Right ventricle myocardium superior (tissue), 1 donor: ENCODE measurements at regions not wholly inside any gene's neighbourhood (a gene's known extent, or its start where the extent isn't known, plus 50 kb on each side); places are given as distances from the start of the nearest gene placed in this dataset.
"Not testable (repeated sequence)": the region's sequence is repeated elsewhere in the genome, so short reads cannot be mapped to it uniquely, and the experiment has no call there.

ENCODE experiments used
- ATAC-seq: fragments of 200-7000 bp; cut with Tn5 transposase; one replicate; pipeline ENCODE4 v1.9.1; 2020; ENCODE audit warnings: mild to moderate bottlenecking; ENCODE audit not compliant: poor library complexity
- DNase-seq: peaks from one replicate; pipeline ENCODE4 v3.0.0-alpha.2; 2020
- intact Hi-C: fragments of 100-400 bp; cut with DNase I; formaldehyde crosslinking; loops from one replicate; pipeline ENCODE4 v1.11.2; 2022
- donor health status: DM: no; HTN: yes; CAD: no; lungs with severe emphysema.

DNA sequence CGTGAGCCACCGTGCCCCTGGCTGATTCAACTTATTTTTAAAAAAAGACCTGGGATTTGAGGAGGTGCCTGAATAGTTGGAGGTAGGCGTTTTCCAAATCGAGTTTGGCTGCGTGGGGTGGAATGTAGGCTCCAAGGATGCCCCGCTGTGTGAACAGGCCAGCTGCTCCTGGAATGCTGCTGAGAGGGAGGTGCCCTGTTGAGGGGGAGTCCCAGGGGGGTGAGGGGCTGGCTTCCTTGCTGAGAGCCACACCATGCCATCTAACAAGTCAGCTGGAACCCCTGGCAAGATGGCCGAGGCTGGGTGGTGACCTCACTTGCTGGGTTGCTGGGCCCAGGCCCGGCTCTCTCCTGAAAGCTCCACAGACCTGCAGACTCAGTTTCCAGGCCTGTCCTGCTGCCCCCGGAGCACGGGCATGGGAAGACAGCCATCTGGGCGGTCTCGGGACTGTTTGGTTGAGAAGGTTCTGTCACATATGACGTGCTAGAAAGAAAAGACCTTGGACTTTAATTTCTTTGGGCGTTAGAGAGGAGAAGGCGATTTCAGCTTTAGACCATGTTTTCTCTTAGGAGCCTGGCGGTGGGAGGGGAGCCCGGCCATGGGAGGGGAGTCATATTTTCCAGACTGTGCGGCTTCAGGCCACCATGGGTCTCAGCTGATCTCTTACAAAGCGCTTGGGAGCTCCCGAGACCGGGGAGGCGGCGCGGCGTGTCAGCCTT, 4047.0 kb upstream of the TPTE start:
- ATAC-seq, intact Hi-C loops, DNase-seq: not testable (repeated sequence)

DNA sequence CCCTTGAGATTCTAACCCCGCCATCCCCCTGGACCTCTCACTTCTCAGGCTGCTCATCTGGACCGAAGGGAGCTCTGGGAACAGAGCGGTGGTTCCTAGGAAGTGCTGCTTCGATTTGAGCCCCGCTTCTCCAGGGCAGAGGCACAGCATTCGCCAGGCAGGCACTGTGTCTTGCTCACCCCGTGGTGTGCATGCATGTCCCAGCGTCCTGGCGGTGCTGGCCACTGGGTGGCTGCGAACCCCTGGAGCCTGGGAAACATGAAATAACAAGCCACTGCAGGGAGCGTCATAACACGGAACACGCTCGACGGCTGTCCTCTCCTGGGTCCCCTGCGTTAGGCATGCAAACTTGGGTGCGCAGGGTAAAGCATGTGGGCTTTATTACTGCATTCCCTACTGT, 4040.3 kb upstream of the TPTE start:
- intact Hi-C loops, ATAC-seq, DNase-seq: not testable (repeated sequence)

DNA sequence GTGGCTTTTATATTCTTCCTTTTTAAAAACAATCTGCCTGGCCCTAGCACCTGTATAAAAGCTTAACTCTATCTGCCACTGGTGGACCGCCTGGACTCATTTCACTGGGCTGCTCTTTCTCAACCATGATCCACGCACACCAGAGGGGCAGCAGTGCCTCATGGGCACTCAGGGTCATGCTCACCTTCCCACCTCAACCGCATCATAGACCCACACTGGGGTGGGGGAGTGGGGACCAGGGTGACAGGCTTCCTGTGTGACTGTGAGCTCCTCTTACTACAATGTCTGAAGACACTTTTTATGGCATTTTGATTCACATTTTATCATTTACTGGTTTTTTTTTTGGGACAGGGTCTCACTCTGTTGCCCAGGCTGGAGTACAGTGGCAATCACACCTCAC, 4038.8 kb upstream of the TPTE start:
- intact Hi-C loops, DNase-seq, ATAC-seq: not testable (repeated sequence)

DNA sequence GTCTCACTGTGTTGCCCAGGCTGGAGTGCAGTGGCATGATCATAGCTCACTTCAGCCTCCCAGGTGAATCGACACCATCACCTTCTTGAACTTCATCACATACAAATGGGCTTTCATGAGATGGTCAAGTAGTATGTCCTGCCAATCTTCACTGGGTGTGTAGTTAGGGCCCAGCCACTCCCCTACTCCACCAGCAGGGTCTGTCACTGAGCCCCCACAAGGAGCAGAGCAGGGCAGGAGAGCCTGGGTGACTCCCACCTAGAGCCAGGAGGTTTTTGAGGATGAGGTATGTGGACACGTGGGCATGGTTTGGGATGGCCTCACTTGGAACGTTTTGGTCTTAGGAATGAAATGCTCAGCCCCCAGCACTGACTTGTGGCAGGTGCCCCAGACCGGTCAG, 4037.7 kb upstream of the TPTE start:
- DNase-seq, ATAC-seq, intact Hi-C loops: not testable (repeated sequence)

DNA sequence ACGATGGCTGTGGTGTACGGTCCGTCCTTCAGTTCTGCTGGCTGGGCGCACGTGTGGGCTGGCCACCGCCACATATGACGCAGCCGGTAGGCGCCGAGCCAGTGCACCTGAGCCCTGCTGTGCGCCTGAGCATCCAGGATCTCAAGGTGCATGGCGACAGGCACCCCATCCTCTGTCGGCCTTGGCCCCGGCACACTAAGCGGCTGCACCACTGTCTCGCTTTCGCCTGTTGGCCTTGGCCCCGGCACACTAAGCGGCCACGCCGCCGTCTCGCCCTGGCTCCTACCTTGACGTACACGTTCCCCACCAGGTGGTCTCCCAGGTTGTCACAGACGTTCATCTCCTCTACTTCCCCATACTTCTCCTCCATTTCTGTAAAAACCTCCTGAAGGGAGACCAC, 4034.6 kb upstream of the TPTE start:
- intact Hi-C loops, ATAC-seq, DNase-seq: not testable (repeated sequence)

DNA sequence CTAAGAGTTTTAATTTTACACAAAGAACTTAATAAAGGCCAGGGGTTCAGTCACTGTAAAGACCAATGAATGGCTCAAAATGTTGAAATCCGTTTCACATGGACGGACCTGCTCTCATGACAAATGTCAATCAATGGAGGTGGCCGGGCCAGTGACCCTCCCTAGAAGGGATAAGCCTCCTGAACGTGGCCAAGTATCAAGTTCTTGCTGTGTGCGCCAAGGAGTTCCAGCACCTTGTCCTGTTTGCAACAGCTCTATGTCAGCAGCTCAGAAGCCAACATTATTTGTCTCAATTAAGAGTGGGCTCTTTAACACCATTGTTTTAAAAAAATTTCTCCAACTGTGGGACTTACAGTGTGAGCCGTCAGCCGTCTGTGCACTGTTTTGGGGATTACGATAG, 4028.7 kb upstream of the TPTE start:
- ATAC-seq, DNase-seq, intact Hi-C loops: not testable (repeated sequence)

DNA sequence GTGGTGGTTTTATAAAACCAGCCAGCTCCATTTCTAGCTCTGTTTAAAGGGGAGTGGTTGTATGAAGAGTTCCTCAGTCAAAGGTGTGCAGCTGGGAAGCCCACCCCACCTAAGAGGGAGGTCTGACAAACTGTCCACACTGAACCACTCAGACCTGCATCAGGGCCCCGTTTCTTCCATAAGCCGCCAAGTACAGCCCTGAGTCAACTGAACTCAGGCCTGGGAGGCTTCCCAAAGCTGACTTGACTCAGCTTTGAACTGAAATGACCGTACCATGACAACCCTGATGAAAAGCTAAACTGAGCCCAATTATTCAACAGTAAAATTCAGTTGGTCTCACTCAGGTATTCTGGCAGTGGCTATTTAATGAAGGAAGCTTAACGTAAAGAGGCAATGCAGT, 4027.4 kb upstream of the TPTE start:
- DNase-seq, intact Hi-C loops, ATAC-seq: not testable (repeated sequence)

DNA sequence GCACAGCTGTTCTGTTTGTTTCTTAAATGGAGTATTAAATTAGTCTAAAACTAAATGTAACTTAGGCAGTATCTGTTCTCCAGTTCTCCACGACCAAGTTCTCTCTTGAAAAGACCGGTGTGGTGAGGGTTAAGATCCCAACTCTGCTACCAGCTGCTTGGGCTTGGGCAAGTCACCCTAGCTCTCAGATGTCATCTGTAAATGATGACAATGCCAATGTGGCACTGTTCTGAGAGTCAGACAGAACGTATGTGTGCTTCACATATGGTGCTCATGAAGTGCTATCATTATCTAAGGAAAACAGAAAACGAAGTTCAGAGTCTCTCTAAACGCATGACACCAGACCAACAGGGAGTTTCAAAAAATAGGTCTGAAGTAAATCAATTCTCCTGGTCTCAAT, 4025.0 kb upstream of the TPTE start:
- intact Hi-C loops: not testable (repeated sequence)

DNA sequence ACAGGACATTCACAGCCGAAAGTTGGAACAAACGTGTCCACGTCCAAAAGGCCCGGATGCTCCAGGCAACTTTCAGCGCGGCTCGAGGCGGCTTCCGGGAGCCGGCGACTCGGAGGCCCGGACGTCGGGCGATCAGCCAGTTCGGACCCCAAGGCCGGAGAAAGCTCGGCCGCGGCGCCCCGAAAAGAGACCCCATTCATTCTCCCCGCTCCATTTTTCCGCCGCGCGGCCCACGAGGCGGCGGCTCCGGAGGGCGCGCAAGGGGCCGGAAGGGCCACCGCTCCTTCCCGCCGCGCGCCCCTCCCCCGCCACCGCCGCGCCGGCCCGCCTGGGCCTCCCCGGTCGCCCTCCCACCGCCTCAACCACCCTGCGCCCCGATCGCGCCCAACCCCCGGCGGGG, 4022.7 kb upstream of the TPTE start:
- ATAC-seq: peak; percentile 25
- intact Hi-C loops: not testable (repeated sequence)

More for the DNA sequence above, 4025.0 kb upstream of the TPTE start:
- ATAC-seq, DNase-seq: not testable (repeated sequence)

DNA sequence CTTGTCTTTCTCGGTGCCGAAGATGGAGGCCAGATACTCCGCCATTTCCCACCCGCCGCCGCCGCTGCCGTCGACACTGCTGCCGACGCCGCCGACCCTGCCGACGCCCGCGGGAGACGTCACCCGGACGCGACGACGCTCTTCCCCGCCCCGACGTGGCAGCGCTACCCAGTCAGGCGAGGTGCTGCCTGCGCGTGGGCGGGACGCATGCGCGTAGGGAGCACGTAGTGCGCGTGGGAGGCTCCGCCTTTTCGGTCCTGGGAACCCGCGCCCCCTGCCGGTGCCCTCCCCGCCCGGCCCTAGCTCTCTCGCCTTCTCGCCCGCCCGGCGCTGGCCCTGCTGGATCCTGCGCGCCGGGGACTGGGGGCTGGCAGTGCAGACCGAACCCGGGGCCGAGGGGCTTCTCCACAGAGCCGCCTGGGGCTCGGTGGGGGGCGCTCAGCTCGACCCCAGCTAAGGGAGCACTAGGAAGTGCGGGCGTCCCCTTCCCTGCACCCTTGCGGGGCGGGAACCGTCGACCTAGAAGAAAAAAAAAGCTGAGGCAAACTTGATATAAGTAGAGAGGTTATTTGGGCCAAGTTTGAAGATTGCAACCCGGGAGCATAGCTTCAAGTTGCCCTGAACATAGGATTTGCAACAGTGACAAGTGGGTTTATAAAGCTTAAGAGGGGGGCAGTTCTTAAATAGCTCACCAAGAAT, 4022.1 kb upstream of the TPTE start:
- not testable (repeated sequence) for DNase-seq

More for the DNA sequence above, 4022.7 kb upstream of the TPTE start:
- DNase-seq: not testable (repeated sequence)

DNA sequence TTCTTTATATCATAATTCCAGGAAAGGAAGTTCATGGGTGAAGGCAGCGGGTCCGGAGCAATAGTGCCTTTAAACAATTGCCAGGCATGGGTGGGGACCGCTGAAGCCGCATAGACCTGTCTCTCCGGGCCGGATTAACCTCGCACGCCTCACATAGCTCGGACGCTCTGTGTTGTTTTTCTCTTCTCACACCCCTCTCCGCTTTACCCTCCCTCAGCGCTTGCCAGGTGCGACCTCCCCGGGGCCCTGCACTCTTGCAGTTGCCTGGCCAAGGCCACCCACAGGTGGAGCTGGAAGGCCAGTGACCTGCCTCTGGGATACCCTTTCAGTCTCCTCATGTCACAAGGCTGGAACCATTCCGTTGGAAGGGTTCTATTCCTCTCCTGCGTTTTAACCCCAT, 4021.5 kb upstream of the TPTE start:
- DNase-seq, intact Hi-C loops: not testable (repeated sequence)
- peak; percentile 52 for ATAC-seq

More for the DNA sequence above, 4022.1 kb upstream of the TPTE start:
- peak; percentile 100 for ATAC-seq
- intact Hi-C loops: not testable (repeated sequence)

DNA sequence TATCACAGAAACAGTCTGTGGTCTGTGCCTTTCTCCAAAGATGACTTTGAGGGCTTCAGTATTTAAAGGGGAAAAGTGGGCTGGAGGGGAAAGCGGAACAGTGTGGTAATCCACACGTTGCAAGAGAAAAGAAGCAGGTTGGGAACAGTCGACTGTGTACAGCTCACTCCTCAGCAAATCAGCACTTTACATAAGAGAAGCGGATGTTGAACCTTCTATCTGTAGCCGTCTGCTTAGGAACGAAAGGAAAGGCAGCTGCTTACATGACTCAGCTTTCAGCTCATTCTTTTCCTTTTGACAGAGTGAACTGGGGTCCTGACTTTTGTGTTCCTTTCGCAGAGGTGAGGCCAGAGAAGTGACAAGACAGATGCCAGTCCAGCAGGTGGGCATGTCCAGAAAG, 4020.7 kb upstream of the TPTE start:
- DNase-seq, intact Hi-C loops, ATAC-seq: not testable (repeated sequence)

DNA sequence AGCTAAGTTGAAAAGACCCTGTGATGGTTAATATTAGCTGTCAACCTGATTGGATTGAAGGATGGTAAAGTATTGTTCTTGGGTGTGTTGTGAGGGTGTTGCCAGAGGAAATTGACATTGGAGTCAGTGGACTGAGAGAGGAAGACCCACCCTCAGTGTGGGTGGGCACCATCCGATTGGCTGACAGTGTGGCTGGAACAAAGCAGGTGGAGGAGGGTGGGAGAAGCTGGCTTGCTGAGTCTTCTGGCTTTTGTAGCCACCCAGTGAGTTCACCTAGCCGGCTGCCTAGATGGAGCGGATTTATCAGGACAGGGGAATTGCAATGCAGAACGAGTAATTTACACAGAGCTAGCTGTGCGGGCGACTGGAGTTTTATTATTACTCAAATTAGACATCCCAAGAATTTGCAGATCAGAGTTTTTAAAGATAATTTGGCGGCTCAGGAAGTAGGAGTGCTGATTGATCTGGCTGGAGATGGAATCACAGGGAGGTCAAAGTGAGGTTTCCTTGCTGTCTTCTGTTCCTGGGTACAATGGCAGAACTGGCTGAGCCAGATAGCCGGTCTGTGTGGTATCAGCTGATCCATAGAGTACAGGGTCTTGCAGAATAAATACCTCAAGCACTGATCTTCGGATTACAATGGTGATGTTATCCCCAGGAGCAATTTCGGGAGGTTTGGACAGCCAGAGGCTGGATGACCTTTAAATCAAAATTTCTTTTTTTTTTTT, 4015.1 kb upstream of the TPTE start:
- intact Hi-C loops, ATAC-seq, DNase-seq: not testable (repeated sequence)

DNA sequence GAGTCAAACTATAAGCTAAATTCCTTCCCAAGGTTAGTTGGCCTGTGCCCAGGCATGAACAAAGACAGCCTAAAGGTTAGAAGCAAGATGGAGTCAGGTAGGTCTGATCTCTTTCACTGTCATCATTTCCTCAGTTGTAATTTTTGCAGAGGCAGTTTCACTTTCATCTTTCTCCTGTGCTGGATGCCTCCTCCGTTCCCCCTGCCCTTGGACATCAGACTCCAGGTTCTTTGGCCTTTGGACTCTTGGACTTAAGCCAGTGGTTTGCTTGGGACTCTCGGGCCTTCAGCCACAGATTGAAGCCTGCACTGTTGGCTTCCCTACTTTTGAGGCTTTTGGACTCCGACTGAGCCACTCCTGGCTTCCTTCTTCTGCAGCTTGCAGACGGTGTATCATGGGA, 4013.8 kb upstream of the TPTE start:
- intact Hi-C loops, DNase-seq, ATAC-seq: not testable (repeated sequence)

DNA sequence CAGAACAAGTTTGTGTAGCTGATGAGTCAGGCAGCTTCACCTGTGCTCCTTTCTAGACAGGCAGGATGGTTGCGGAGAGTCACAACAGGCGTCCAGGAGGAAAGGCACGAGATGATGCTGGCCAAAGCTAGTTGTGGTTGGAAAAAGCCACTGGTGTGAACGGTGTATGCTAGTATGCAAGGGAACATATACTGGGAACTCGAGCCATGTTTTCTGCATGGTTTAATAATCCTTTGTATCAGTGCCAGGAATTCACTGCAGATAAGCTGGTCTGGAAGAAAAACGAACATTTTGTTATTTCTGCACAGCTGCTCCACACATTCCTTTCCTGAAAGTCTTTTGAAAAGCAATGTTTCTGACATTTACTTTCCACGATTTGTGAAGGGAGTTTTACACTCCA, 3999.6 kb upstream of the TPTE start:
- DNase-seq, intact Hi-C loops, ATAC-seq: not testable (repeated sequence)

DNA sequence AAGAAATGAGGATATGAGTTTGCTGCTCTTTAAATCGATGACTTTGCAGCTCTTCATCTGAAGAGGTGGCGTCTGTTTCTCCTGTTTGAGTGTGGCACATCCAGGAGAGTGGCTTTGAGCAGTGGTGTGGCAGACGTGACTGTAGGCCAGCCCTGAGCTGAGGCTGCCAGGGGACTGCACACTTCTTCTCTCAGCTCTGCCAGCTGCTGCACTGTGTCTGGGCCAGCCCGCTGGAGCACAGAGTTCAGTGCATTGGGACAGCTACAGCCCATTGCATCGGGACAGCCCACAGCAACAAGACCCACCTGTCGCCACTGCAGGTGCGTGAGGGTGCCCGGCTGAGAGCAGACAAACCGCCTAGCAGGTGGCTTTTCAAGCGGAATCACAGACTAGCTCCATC, 3995.2 kb upstream of the TPTE start:
- intact Hi-C loops, ATAC-seq, DNase-seq: not testable (repeated sequence)

DNA sequence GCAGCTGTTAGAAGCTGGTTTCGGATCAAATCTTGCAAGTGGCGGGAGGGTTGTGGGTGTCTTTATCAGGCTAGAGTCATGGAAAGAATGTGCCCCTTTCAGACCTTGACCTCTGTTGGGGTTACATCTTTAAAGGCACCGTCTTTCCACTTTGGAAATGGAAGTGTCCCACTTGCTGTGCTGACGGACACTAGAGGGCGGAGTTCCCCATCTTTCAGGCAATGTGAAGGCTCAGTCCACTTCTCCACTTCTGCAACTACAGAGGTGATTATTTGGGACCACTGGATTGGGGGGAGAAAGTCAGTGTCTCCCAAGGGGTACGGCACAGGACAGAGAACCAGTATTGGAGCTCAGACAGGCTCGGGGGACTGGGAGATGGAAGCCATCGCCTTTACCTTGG, 3990.7 kb upstream of the TPTE start:
- intact Hi-C loops, ATAC-seq, DNase-seq: not testable (repeated sequence)

DNA sequence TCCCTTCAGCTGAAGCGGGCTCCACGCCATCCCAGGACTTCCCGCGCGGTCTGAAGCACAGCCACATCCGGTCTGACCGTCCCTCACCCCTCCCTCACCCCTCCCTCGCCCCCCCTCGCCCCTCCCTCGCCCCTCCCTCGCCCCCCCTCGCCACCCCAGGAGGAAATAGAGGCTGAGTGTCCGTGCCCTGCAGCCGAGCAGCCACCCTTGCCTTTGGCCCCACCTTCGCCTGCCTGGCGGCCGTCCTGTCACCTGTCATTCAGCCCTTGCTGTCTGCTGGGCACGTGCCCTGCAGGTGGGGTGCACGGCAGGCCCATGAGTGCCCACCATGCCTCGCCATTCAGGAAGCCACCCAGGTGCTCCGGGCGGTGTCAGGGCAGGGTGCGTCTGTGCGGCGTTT, 3988.1 kb upstream of the TPTE start:
- intact Hi-C loops, DNase-seq, ATAC-seq: not testable (repeated sequence)

DNA sequence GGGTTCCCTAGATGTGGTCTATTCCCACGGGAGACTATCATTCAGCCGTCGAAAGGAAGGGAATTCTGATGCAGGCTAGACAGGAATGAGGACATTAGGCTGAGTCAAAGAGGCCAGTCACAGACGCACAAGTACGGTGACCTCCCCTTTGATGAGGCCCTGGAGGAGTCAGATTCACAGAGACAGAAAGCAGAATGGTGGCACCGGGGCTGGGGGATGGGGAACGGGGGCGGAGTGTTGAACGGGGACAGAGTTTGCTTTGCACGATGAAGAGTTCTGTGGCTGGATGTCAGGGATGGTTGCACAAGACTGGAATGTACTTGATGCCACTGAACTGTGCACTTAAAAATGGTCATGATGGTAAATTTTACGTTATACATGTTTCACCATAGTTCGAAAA, 3983.1 kb upstream of the TPTE start:
- intact Hi-C loops, DNase-seq, ATAC-seq: not testable (repeated sequence)
